Smooth muscle cell (in vitro differentiated cells): ENCODE measurements at regions not wholly inside any gene's neighbourhood (a gene's known extent, or its start where the extent isn't known, plus 50 kb on each side); places are given as distances from the start of the nearest gene placed in this dataset.

Source experiments
- DNase-seq: peaks from one replicate; lab custom pipeline; 2025; ENCODE audit not compliant: unreplicated experiment; lab: John Stamatoyannopoulos, UW
- H2AFZ ChIP-seq: fragments of 200-600 bp; sonication (generic); 2 replicates; pipeline ENCODE4 v1.6.0; 2016; ENCODE audit warnings: antibody characterized with exemption, low read depth, mild to moderate bottlenecking
- H3F3A ChIP-seq: fragments of 200-600 bp; sonication (generic); 2 replicates; pipeline ENCODE4 v1.6.0; 2017; ENCODE audit warnings: antibody characterized with exemption, low read depth
- H3K27ac ChIP-seq: fragments of 200-600 bp; sonication (generic); 2 replicates; pipeline ENCODE4 v1.5.1; 2016; ENCODE audit warnings: low read depth, mild to moderate bottlenecking
- H3K27me3 ChIP-seq: fragments of 200-600 bp; sonication (generic); 2 replicates; pipeline ENCODE4 v1.6.1; 2016; ENCODE audit warnings: low read depth, mild to moderate bottlenecking
- H3K36me3 ChIP-seq: fragments of 200-600 bp; sonication (generic); 2 replicates; pipeline ENCODE4 v1.5.1; 2016; ENCODE audit warnings: low read depth
- H3K4me1 ChIP-seq: fragments of 200-600 bp; sonication (generic); 2 replicates; pipeline ENCODE4 v1.5.1; 2016; ENCODE audit warnings: low read depth
- H3K4me2 ChIP-seq: fragments of 200-600 bp; sonication (generic); 2 replicates; pipeline ENCODE4 v1.6.0; 2016; ENCODE audit warnings: mild to moderate bottlenecking
- H3K4me3 ChIP-seq: fragments of 200-600 bp; sonication (generic); 2 replicates; pipeline ENCODE4 v1.5.1; 2016; ENCODE audit warnings: mild to moderate bottlenecking
- H3K79me2 ChIP-seq: fragments of 200-600 bp; sonication (generic); 2 replicates; pipeline ENCODE4 v1.6.0; 2016; ENCODE audit warnings: low read depth, mild to moderate bottlenecking
- H3K9ac ChIP-seq: fragments of 200-600 bp; sonication (generic); 2 replicates; pipeline ENCODE4 v1.6.0; 2016; ENCODE audit warnings: low read depth
- H3K9me3 ChIP-seq: fragments of 200-600 bp; sonication (generic); replicated peaks from 2 replicates; pipeline ENCODE4 v1.5.1; 2016; ENCODE audit warnings: low read depth
- H4K20me1 ChIP-seq: fragments of 200-600 bp; sonication (generic); 2 replicates; pipeline ENCODE4 v1.6.0; 2016; ENCODE audit warnings: low read depth
- WGBS: methylation state at CpG from one replicate; pipeline ENCODE4 v1.1.7; 2016; ENCODE audit warnings: low lambda C conversion rate; 5-methylcytosine and 5-hydroxymethylcytosine counted together
- TF ChIP-seq, protein P1 (sequence below): fragments of 200-600 bp; sonication (generic); IDR thresholded peaks from 2 replicates; pipeline ENCODE4 v1.5.1; 2017; ENCODE audit warnings: borderline replicate concordance, mild to moderate bottlenecking, antibody characterized with exemption; ENCODE audit not compliant: insufficient read depth, poor library complexity, severe bottlenecking

DNA sequence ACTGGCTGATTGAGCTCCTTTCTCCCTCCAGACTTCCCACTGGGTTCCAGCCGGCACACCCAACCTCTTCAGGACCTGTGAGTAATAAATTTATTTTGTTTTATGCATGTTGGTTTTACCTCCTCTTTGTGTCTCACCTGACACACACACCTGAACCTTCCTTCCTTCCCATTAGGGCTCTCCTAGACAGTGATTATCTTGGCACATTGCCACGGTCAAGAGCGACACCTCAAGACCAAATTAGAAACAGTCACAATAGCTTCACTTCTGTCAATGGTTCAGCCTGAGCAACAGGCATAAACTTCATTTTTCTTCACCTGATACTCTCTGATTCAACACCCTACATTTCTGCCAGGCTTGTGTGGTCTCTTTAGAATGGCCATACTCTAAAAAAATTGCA, 296.3 kb upstream of the SMARCA2 start:
- Histone ChIP-seq H3K4me2 (no peak overlapping the region), H4K20me1 (no peaks in the 10 kb centered on the region), H3K36me3 (no peaks in the 10 kb centered on the region), H3K4me3 (no peak overlapping the region), H3K9me3 (no peaks in the 10 kb centered on the region), H3K27ac (no peak overlapping the region), H3K4me1 (no peaks in the 10 kb centered on the region), H3K79me2 (no peaks in the 10 kb centered on the region), H3K9ac (no peak overlapping the region), H3K27me3 (no peaks in the 10 kb centered on the region), H2AFZ (no peak overlapping the region), H3F3A (no peaks in the 10 kb centered on the region)
- TF ChIP-seq, protein P1, sequence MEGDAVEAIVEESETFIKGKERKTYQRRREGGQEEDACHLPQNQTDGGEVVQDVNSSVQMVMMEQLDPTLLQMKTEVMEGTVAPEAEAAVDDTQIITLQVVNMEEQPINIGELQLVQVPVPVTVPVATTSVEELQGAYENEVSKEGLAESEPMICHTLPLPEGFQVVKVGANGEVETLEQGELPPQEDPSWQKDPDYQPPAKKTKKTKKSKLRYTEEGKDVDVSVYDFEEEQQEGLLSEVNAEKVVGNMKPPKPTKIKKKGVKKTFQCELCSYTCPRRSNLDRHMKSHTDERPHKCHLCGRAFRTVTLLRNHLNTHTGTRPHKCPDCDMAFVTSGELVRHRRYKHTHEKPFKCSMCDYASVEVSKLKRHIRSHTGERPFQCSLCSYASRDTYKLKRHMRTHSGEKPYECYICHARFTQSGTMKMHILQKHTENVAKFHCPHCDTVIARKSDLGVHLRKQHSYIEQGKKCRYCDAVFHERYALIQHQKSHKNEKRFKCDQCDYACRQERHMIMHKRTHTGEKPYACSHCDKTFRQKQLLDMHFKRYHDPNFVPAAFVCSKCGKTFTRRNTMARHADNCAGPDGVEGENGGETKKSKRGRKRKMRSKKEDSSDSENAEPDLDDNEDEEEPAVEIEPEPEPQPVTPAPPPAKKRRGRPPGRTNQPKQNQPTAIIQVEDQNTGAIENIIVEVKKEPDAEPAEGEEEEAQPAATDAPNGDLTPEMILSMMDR, result no peak
- DNase-seq, result no peak
- WGBS, result 64% methylated on average over 3 of the region's 3 CpGs

DNA sequence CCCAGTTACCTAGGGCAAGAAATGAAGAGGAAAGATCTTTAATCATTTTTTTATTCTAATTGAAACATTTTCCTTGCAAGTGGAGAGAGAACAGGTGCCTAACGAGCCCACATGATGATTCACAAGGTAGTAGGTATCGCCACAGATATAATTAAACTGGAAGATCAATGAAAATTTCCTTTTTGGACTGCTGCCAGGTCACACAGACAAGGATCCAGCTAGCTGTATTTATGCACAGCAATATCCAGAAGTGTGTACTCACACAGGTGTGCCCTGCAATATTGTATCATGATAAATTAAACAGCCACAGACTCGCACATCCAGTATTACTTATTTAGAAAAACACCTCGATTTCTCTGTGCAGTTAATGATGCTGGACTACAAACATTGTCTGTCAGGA, 294.0 kb upstream of the SMARCA2 start:
- no peak overlapping the region for H2AFZ ChIP-seq

DNA sequence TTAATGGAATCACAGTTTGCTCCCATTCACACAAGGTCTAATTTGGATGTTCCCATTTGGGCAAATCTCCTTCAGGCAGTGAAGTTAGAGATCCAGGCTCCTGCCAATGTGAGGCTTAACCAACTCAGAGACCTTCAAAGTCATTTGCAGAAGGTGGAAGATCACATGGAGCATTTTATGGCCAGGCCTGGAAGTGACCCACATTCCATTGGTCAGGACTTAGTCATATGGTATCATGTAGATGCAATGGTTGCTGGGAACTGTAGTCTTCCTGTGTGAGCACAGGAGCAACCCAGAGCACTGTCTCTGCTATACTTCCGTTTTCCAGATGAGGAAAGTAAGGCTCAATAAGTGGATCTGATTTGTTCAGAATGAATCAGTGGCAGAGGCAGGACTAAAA, 292.7 kb upstream of the SMARCA2 start:
- Histone ChIP-seq H4K20me1 (no peaks in the 10 kb centered on the region), H3K27ac (no peak overlapping the region), H3K9me3 (no peaks in the 10 kb centered on the region), H3K4me2 (no peak overlapping the region), H3K4me3 (no peak overlapping the region), H3K79me2 (no peaks in the 10 kb centered on the region), H3K36me3 (no peaks in the 10 kb centered on the region), H2AFZ (no peak overlapping the region), H3F3A (no peaks in the 10 kb centered on the region), H3K27me3 (no peaks in the 10 kb centered on the region), H3K4me1 (no peaks in the 10 kb centered on the region), H3K9ac (no peak overlapping the region)
- TF ChIP-seq, protein P1, result no peak
- no peak for DNase-seq
- 75% methylated on average over 1 of the region's 1 CpG for WGBS

More for the DNA sequence above, 294.0 kb upstream of the SMARCA2 start:
- Histone ChIP-seq H3K27ac (no peak overlapping the region), H3K79me2 (no peaks in the 10 kb centered on the region), H3K4me2 (no peak overlapping the region), H3K9ac (no peak overlapping the region), H4K20me1 (no peaks in the 10 kb centered on the region), H3K27me3 (no peaks in the 10 kb centered on the region), H3K36me3 (no peaks in the 10 kb centered on the region), H3K4me3 (no peak overlapping the region), H3K9me3 (no peaks in the 10 kb centered on the region), H3F3A (no peaks in the 10 kb centered on the region), H3K4me1 (no peaks in the 10 kb centered on the region)
- TF ChIP-seq, protein P1, result no peak
- 61% methylated on average over 4 of the region's 4 CpGs for WGBS
- DNase-seq, result no peak

DNA sequence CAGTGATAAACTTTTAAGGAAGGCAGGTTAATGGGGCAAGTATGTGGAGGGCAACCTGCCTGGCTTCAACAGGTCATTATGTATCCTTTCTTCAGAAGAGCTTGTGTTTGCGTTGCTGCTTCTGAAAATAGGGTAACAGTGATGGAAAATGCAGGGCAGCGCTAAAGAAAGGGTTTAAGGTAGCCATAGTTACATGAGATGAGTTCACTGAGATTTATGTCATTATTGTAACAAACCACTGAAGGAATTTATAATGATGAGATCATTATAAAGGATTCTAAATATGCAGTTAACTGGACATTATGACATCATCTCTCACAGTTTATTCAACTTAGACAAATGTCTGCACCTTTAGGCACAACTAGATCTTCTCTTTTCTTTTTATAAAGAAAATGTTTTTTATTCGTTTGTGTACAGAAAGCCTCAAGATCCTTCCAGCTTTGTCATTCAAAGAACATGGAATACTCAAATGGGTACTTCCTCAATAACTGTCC, 291.6 kb upstream of the SMARCA2 start:
- H3K4me2 ChIP-seq, result no peak overlapping the region
- no peaks in the 10 kb centered on the region for H3K9me3 ChIP-seq
- no peaks in the 10 kb centered on the region for H3F3A ChIP-seq
- TF ChIP-seq, protein P1, result no peak
- no peaks in the 10 kb centered on the region for H3K36me3 ChIP-seq
- no peaks in the 10 kb centered on the region for H3K79me2 ChIP-seq
- no peak overlapping the region for H3K4me3 ChIP-seq
- H4K20me1 ChIP-seq, result no peaks in the 10 kb centered on the region
- WGBS, result 74% methylated on average over 3 of the region's 3 CpGs
- no peaks in the 10 kb centered on the region for H3K27me3 ChIP-seq
- no peaks in the 10 kb centered on the region for H3K4me1 ChIP-seq
- no peak overlapping the region for H3K9ac ChIP-seq
- no peak for DNase-seq
- no peak overlapping the region for H3K27ac ChIP-seq
- no peak overlapping the region for H2AFZ ChIP-seq
